ENCODE measurements at regions not wholly inside any gene's neighbourhood (a gene's known extent, or its start where the extent isn't known, plus 50 kb on each side); places are given as distances from the start of the nearest gene placed in this dataset.

GRCh38 chr6:168214586-168215104 lies 104.9 kb downstream of the DACT2 start:
- ChIA-PET CTCF (no interaction called here), POLR2A (no interaction called here)
- no peak overlapping the region for H3K27ac Mint-ChIP-seq

DNA sequence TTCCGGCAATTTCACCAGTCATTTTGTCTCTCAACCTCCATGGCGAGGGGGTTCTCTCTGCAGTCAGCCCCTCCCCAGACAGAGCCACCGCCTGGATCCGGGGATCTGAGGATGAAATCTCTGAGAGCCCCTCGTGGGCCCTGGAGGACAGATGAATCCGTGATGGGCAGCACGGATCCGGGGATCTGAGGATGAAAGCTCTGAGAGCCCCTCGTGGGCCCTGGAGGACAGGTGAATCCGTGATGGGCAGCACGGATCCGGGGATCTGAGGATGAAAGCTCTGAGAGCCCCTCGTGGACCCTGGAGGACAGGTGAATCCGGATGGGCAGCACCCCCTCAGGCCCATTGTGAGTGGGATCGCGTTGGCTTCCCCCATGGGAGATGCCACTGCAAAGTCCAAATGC lies 106.5 kb downstream of the DACT2 start:
- no peak overlapping the region for H3K4me3 Mint-ChIP-seq
- Histone ChIP-seq H3K9me3 (ENCODE audit: control extremely low read depth in 1 of 3, control insufficient read depth in 2 of 3, insufficient read depth in 1 of 3, low read length in 2 of 3) (peaks cover 0 to 29% (median 0%) of the 10 kb centered on the region in 3 donors), H3K36me3 (replicated peaks in 1 of 2; ENCODE audit: control extremely low read depth in 1 of 2, control insufficient read depth in 1 of 2, extremely low read depth in 1 of 2, insufficient read depth in 2 of 2, low read length in 1 of 2) (no peaks in the 10 kb centered on the region), H3K4me2 (replicated peaks; ENCODE audit: low read depth, low read length, poor library complexity, severe bottlenecking) (no peak overlapping the region), H3K27me3 (replicated peaks in 1 of 4; ENCODE audit: control extremely low read depth in 1 of 4, control insufficient read depth in 3 of 4, insufficient read depth in 4 of 4, low read length in 3 of 4) (no peaks in the 10 kb centered on the region), H4K20me1 (ENCODE audit: control insufficient read depth, insufficient read depth, low read length, poor library complexity, severe bottlenecking) (no peaks in the 10 kb centered on the region), H3K79me2 (ENCODE audit: control insufficient read depth, insufficient read depth, low read length) (no peaks in the 10 kb centered on the region), H3K27ac (ENCODE audit: low read length in 2 of 2) (no peak overlapping the region), H2AFZ (ENCODE audit: insufficient read depth, low read depth, low read length, poor library complexity, severe bottlenecking) (no peak overlapping the region), H3K4me3 (ENCODE audit: control extremely low read depth in 1 of 5, extremely low read depth in 1 of 5, insufficient read depth in 1 of 5, low read depth in 2 of 5, low read length in 4 of 5) (no peak overlapping the region), H3K4me1 (ENCODE audit: control insufficient read depth in 2 of 2, insufficient read depth in 2 of 2, low read length in 2 of 2) (no peaks in the 10 kb centered on the region), H3K9ac (ENCODE audit: low read length) (no peak overlapping the region)
- POLR2A ChIA-PET = no interaction called here
- CTCF ChIA-PET = no interaction called here
- no peaks in the 10 kb centered on the region for H3K9me3 Mint-ChIP-seq (ENCODE audit: insufficient read depth)
- WGBS (ENCODE audit: insufficient coverage) = 93% methylated on average over 15 of the region's 16 CpGs
- ATAC-seq (ENCODE audit: low read depth) (no peak), DNase-seq (no peak)
- no peak overlapping the region for H3K27ac Mint-ChIP-seq
- no peaks in the 10 kb centered on the region for H3K27me3 Mint-ChIP-seq
- H3K4me1 Mint-ChIP-seq = no peaks in the 10 kb centered on the region
- intact Hi-C loops (cut with micrococcal nuclease) = no loop called here
- TF ChIP-seq, protein P1, sequence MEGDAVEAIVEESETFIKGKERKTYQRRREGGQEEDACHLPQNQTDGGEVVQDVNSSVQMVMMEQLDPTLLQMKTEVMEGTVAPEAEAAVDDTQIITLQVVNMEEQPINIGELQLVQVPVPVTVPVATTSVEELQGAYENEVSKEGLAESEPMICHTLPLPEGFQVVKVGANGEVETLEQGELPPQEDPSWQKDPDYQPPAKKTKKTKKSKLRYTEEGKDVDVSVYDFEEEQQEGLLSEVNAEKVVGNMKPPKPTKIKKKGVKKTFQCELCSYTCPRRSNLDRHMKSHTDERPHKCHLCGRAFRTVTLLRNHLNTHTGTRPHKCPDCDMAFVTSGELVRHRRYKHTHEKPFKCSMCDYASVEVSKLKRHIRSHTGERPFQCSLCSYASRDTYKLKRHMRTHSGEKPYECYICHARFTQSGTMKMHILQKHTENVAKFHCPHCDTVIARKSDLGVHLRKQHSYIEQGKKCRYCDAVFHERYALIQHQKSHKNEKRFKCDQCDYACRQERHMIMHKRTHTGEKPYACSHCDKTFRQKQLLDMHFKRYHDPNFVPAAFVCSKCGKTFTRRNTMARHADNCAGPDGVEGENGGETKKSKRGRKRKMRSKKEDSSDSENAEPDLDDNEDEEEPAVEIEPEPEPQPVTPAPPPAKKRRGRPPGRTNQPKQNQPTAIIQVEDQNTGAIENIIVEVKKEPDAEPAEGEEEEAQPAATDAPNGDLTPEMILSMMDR (IDR thresholded peaks at IDR 0.05) = no peak
- no peak for TF ChIP-seq EZH2 (IDR thresholded peaks at IDR 0.05; ENCODE audit: borderline replicate concordance, insufficient read depth, low read depth, low read length, poor library complexity, severe bottlenecking)

More at GRCh38 chr6:168214586-168215104, 104.9 kb downstream of the DACT2 start:
- H3K27me3 ChIP-seq (replicated peaks in 1 of 4; ENCODE audit: control extremely low read depth in 1 of 4, control insufficient read depth in 3 of 4, insufficient read depth in 4 of 4, low read length in 3 of 4) = no peaks in the 10 kb centered on the region
- no peak overlapping the region for H3K4me2 ChIP-seq (replicated peaks; ENCODE audit: low read depth, low read length, poor library complexity, severe bottlenecking)
- intact Hi-C loops (cut with micrococcal nuclease) = no loop called here
- H3K27ac ChIP-seq (ENCODE audit: low read length in 2 of 2) = no peak overlapping the region
- no peak overlapping the region for H3K9ac ChIP-seq (ENCODE audit: low read length)
- no peaks in the 10 kb centered on the region for H3K27me3 Mint-ChIP-seq
- DNase-seq (no peak), ATAC-seq (ENCODE audit: low read depth) (no peak)
- no peaks in the 10 kb centered on the region for H4K20me1 ChIP-seq (ENCODE audit: control insufficient read depth, insufficient read depth, low read length, poor library complexity, severe bottlenecking)
- peaks cover 0 to 24% (median 0%) of the 10 kb centered on the region in 3 donors for H3K9me3 ChIP-seq (ENCODE audit: control extremely low read depth in 1 of 3, control insufficient read depth in 2 of 3, insufficient read depth in 1 of 3, low read length in 2 of 3)
- TF ChIP-seq, protein P1 (IDR thresholded peaks at IDR 0.05) = no peak
- no peak for TF ChIP-seq EZH2 (IDR thresholded peaks at IDR 0.05; ENCODE audit: borderline replicate concordance, insufficient read depth, low read depth, low read length, poor library complexity, severe bottlenecking)
- 90% methylated on average over 17 of the region's 17 CpGs for WGBS (ENCODE audit: insufficient coverage)
- H3K4me3 Mint-ChIP-seq = no peak overlapping the region
- no peaks in the 10 kb centered on the region for H3K4me1 Mint-ChIP-seq
- H2AFZ ChIP-seq (ENCODE audit: insufficient read depth, low read depth, low read length, poor library complexity, severe bottlenecking) = no peak overlapping the region
- no peaks in the 10 kb centered on the region for H3K9me3 Mint-ChIP-seq (ENCODE audit: insufficient read depth)
- no peak overlapping the region for H3K4me3 ChIP-seq (ENCODE audit: control extremely low read depth in 1 of 5, extremely low read depth in 1 of 5, insufficient read depth in 1 of 5, low read depth in 2 of 5, low read length in 4 of 5)
- H3K4me1 ChIP-seq (ENCODE audit: control insufficient read depth in 2 of 2, insufficient read depth in 2 of 2, low read length in 2 of 2) = no peaks in the 10 kb centered on the region
- no peaks in the 10 kb centered on the region for H3K36me3 ChIP-seq (replicated peaks in 1 of 2; ENCODE audit: control extremely low read depth in 1 of 2, control insufficient read depth in 1 of 2, extremely low read depth in 1 of 2, insufficient read depth in 2 of 2, low read length in 1 of 2)
- no peaks in the 10 kb centered on the region for H3K79me2 ChIP-seq (ENCODE audit: control insufficient read depth, insufficient read depth, low read length)
